Pancreas (tissue), 10 donors: ENCODE measurements at regions not wholly inside any gene's neighbourhood (a gene's known extent, or its start where the extent isn't known, plus 50 kb on each side); places are given as distances from the start of the nearest gene placed in this dataset.

ENCODE experiments used
- ATAC-seq, 4 donors: fragments of 200-7000 bp; cut with Tn5 transposase; one replicate each; pipeline versions ENCODE4 v1.8.0 to v1.9.1; 2020; ENCODE audit warnings: mild to moderate bottlenecking in 4 of 4, moderate library complexity in 4 of 4
- DNase-seq, 6 donors: peaks; one replicate each; pipeline ENCODE4 v3.0.0-alpha.2; 2020
- FAIRE-seq: peaks from 2 replicates; lab custom pipeline; 2012; peaks lifted over from hg19 to GRCh38; lab: Jason Lieb, UNC
- H3K27ac ChIP-seq, 4 donors: fragments of 200-600 bp; sonication (generic); 1 replicate in 3 of 4; 2 replicates in 1 of 4; pipeline versions ENCODE4 v1.5.0 to v1.8.0; 2020
- H3K27me3 ChIP-seq, 4 donors: fragments of 200-600 bp; one replicate each; pipeline ENCODE4 v1.8.0; 2021
- H3K36me3 ChIP-seq, 3 donors: fragments of 200-600 bp; sonication (generic) in 1 of 3; one replicate each; pipeline versions ENCODE4 v1.5.0 to v1.8.0; 2020 to 2021
- H3K4me1 ChIP-seq, 3 donors: fragments of 200-600 bp; one replicate each; pipeline ENCODE4 v1.8.0; 2021
- H3K4me3 ChIP-seq, 4 donors: fragments of 200-600 bp; sonication (generic) in 2 of 4; one replicate each; pipeline versions ENCODE4 v1.5.0 to v1.8.0; 2020 to 2021
- H3K9me3 ChIP-seq, 4 donors: fragments of 200-600 bp; one replicate each; pipeline ENCODE4 v1.8.0; 2021
- WGBS, 2 donors: extraction: QIAGEN DNeasy Blood & Tissue Kit; methylation state at CpG; one replicate each; pipeline ENCODE4 v1.1.7; 2013; 5-methylcytosine and 5-hydroxymethylcytosine counted together
- intact Hi-C, 3 donors: fragments of 100-400 bp; cut with DNase I; formaldehyde crosslinking; loops; one replicate each; pipeline versions ENCODE4 v1.11.1 to v1.14.2; 2022
- TF ChIP-seq, protein P1 (sequence below), 4 donors: fragments of 200-600 bp; sonication (generic) in 3 of 4; IDR thresholded peaks; one replicate each; pipeline versions ENCODE4 v1.5.0 to v1.8.0; 2021; ENCODE audit warnings: antibody characterized with exemption in 4 of 4
- donor health status: healthy with polysubstance abuse.
- donor health status: DM: no; HTN: no; CAD: no; lungs with moderate emphysema.
- donor health status: DM: no; HTN: no; CAD: no.
- donor health status: control.
- donor health status: control.
- donor health status: Bipolar disorder and iron deficiency.
- donor health status: DM: yes; HTN: yes; CAD: no.
- donor health status: DM: no; HTN: no; CAD: no.
- donor health status: DM: no; HTN: no; CAD: no.
- donor health status: DM: yes; HTN: yes; CAD: no.

DNA sequence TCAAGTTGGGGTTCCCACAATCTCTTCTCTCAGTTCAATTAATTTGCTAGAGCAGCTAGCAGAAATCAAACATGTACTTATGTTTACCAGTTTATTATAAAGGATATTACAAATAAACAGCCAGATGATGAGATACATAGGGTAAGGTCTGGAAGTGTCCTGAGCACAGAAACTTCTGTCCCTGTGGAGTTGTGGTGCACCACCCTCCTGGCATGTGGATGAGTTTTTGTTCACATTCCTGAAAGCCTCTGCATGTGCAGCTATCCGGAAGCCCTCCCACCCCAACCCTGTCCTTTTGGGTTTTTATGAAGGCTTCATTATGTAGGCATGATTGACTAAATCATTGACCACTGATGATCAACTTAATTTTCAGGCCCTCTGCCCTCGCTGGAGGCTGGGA lies 791.2 kb upstream of the ZNF608 start:
- no peaks in the 10 kb centered on the region for H3K27me3 ChIP-seq
- no peak overlapping the region for H3K27ac ChIP-seq
- no peaks in the 10 kb centered on the region for H3K36me3 ChIP-seq
- no peak overlapping the region for H3K4me3 ChIP-seq
- intact Hi-C loops = no loop called here
- ATAC-seq = no peak
- TF ChIP-seq, protein P1, sequence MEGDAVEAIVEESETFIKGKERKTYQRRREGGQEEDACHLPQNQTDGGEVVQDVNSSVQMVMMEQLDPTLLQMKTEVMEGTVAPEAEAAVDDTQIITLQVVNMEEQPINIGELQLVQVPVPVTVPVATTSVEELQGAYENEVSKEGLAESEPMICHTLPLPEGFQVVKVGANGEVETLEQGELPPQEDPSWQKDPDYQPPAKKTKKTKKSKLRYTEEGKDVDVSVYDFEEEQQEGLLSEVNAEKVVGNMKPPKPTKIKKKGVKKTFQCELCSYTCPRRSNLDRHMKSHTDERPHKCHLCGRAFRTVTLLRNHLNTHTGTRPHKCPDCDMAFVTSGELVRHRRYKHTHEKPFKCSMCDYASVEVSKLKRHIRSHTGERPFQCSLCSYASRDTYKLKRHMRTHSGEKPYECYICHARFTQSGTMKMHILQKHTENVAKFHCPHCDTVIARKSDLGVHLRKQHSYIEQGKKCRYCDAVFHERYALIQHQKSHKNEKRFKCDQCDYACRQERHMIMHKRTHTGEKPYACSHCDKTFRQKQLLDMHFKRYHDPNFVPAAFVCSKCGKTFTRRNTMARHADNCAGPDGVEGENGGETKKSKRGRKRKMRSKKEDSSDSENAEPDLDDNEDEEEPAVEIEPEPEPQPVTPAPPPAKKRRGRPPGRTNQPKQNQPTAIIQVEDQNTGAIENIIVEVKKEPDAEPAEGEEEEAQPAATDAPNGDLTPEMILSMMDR (IDR thresholded peaks at IDR 0.05) = no peak
- DNase-seq = no peak
- WGBS, 2 donors = 79 to 87% methylated on average over 2 of the region's 2 CpGs
- no peaks in the 10 kb centered on the region for H3K4me1 ChIP-seq
- no peaks in the 10 kb centered on the region for H3K9me3 ChIP-seq
- FAIRE-seq = no peak

DNA sequence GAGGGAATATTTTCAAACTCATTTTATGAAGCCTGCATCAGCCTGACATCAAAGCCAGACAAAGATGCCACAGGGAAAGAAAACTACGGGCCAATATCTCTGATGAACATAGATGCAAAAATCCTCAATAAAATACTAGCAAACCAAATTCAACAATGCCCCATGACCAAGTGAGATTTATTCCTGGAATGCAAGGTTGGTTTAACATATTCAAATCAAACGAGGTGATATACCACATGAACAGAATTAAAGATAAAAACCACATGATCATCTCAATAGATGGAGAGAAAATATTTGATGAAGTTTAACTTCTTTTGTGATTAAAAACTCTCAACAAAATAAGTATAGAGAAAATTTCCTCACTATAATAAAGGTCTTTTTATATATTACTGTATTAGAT lies 792.0 kb upstream of the ZNF608 start:
- Histone ChIP-seq H3K36me3 (no peaks in the 10 kb centered on the region), H3K4me1 (no peaks in the 10 kb centered on the region), H3K9me3 (no peaks in the 10 kb centered on the region), H3K27ac (no peak overlapping the region), H3K27me3 (no peaks in the 10 kb centered on the region), H3K4me3 (no peak overlapping the region)
- no peak for DNase-seq
- intact Hi-C loops = no loop called here
- TF ChIP-seq, protein P1 (IDR thresholded peaks at IDR 0.05) = no peak
- 71 to 82% methylated on average over 2 of the region's 2 CpGs for WGBS, 2 donors
- ATAC-seq = no peak
- FAIRE-seq = peak; percentile 29

DNA sequence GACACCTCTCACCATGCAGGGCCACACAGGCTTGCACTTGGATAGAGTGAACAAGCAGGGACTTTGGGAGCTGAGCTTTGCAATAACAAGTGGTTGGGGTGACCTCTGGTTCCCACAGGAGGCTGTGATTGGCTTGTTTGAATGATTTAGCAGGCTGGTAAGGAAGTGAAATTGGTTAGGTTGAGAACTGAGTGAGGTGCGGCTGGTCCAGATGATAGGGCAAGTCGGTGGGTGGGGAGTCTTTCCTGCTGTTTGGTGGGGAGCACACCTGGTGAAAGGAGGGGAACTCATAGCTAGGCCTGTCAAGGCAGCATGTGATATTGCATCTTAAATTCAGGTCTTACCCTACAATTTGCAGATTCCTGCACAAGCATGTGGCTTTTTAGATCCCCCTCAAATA lies 794.6 kb upstream of the ZNF608 start:
- FAIRE-seq = no peak
- Histone ChIP-seq H3K9me3 (no peaks in the 10 kb centered on the region), H3K4me3 (no peak overlapping the region), H3K27ac (no peak overlapping the region), H3K36me3 (no peaks in the 10 kb centered on the region), H3K27me3 (no peaks in the 10 kb centered on the region), H3K4me1 (no peaks in the 10 kb centered on the region)
- no peak for DNase-seq
- 89 to 93% methylated on average over 2 of the region's 2 CpGs for WGBS, 2 donors
- ATAC-seq = no peak
- intact Hi-C loops = no loop called here
- TF ChIP-seq, protein P1 (IDR thresholded peaks at IDR 0.05) = no peak

DNA sequence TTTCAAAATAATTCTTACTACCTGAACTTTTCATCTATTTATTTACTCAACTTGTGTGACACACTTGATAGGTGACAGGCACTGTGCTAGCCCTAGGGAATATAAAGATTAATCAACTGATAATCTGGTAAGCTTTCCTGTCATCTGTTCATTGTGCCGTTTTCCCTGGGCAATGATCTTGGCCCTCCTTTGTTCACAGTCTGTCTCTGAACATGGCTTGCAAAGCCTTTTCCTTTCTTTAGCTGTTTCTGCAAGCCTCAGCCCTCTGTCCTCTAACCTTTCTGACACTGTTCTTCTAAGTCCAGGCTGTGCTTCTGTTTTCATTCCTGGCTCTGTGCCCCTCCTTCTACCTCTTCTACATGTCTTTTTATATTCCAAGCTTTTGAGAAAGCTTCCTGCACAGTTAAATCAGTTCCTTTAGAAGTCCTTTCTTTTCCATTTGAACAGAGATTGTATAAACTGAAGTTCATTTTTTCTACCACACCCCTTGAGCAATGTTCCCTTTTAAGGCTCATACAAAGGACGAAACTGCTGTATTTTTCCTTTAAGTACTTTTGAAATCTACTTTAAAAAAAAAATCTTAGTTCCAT lies 803.0 kb upstream of the ZNF608 start:
- intact Hi-C loops = no loop called here
- Histone ChIP-seq H3K4me3 (no peak overlapping the region), H3K9me3 (no peaks in the 10 kb centered on the region), H3K36me3 (no peaks in the 10 kb centered on the region), H3K27ac (no peak overlapping the region), H3K4me1 (no peaks in the 10 kb centered on the region), H3K27me3 (no peaks in the 10 kb centered on the region)
- 39 to 41% methylated on average over 2 of the region's 2 CpGs for WGBS, 2 donors
- TF ChIP-seq, protein P1 (IDR thresholded peaks at IDR 0.05) = no peak
- no peak for ATAC-seq
- no peak for DNase-seq
- no peak for FAIRE-seq

DNA sequence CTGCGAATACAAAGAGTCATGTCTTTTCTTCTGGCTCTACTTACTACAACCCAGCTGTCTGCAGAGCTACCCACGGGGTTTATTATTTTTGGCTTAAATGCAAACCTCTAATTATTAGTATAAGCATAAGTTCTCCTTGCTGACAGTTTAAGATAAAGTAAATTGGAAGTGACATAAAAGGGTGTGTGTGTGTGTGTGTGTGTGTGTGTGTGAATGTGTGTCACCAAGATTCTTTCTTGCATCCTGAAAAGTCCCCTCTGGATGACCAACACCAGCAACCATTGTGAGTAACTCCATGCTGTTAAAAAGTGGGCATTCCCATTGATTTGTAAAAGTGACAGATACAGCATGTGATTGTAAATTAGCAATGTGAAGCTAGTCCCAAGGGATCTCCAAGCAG lies 803.8 kb upstream of the ZNF608 start:
- FAIRE-seq (no peak), ATAC-seq (no peak)

More for the DNA sequence above, 803.8 kb upstream of the ZNF608 start:
- no peaks in the 10 kb centered on the region for H3K9me3 ChIP-seq
- H3K36me3 ChIP-seq = no peaks in the 10 kb centered on the region
- DNase-seq = no peak
- intact Hi-C loops = no loop called here
- TF ChIP-seq, protein P1 (IDR thresholded peaks at IDR 0.05) = no peak
- H3K27ac ChIP-seq = no peak overlapping the region
- H3K4me3 ChIP-seq = no peak overlapping the region
- 6 to 26% methylated on average over 2 of the region's 2 CpGs for WGBS, 2 donors
- H3K27me3 ChIP-seq = no peaks in the 10 kb centered on the region
- H3K4me1 ChIP-seq = no peaks in the 10 kb centered on the region
